Thyroid gland (tissue), 4 donors: ENCODE measurements at regions not wholly inside any gene's neighbourhood (a gene's known extent, or its start where the extent isn't known, plus 50 kb on each side); places are given as distances from the start of the nearest gene placed in this dataset.
"Not testable (repeated sequence)": the region's sequence is repeated elsewhere in the genome, so short reads cannot be mapped to it uniquely, and the experiment has no call there.

Experiments
- POLR2A ChIP-seq, 2 donors: fragments of 450-650 bp; IDR thresholded peaks; one replicate each; pipeline ENCODE4 v1.6.1; 2017; ENCODE audit warnings: antibody characterized with exemption in 2 of 2, mild to moderate bottlenecking in 2 of 2, moderate library complexity in 1 of 2
- TF ChIP-seq, protein P1 (sequence below), 6 experiments: fragments of 200-600 bp in 3 of 6; fragments of 450-650 bp in 3 of 6; sonication (generic) in 3 of 6; IDR thresholded peaks; one replicate each; pipeline ENCODE4 v1.5.1; 2016 to 2019; ENCODE audit warnings: antibody characterized with exemption in 6 of 6, mild to moderate bottlenecking in 2 of 6, inconsistent platforms in 1 of 6, moderate library complexity in 1 of 6

DNA sequence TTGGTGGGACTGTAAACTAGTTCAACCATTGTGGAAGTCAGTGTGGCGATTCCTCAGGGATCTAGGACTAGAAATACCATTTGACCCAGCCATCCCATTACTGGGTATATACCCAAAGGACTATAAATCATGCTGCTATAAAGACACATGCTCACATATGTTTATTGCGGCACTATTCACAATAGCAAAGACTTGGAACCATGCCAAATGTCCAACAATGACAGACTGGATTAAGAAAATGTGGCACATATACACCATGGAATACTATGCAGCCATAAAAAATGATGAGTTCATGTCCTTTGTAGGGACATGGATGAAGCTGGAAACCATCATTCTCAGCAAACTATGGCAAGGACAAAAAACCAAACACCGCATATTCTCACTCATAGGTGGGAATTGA is 370.4 kb downstream of the DLEU7 start:
- TF ChIP-seq POLR2A (IDR thresholded peaks at IDR 0.05), result not testable (repeated sequence)
- TF ChIP-seq, protein P1, sequence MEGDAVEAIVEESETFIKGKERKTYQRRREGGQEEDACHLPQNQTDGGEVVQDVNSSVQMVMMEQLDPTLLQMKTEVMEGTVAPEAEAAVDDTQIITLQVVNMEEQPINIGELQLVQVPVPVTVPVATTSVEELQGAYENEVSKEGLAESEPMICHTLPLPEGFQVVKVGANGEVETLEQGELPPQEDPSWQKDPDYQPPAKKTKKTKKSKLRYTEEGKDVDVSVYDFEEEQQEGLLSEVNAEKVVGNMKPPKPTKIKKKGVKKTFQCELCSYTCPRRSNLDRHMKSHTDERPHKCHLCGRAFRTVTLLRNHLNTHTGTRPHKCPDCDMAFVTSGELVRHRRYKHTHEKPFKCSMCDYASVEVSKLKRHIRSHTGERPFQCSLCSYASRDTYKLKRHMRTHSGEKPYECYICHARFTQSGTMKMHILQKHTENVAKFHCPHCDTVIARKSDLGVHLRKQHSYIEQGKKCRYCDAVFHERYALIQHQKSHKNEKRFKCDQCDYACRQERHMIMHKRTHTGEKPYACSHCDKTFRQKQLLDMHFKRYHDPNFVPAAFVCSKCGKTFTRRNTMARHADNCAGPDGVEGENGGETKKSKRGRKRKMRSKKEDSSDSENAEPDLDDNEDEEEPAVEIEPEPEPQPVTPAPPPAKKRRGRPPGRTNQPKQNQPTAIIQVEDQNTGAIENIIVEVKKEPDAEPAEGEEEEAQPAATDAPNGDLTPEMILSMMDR (IDR thresholded peaks at IDR 0.05), result not testable (repeated sequence)
